Natural killer cell (primary cell): ENCODE measurements at regions not wholly inside any gene's neighbourhood (a gene's known extent, or its start where the extent isn't known, plus 50 kb on each side); places are given as distances from the start of the nearest gene placed in this dataset.

Experiments
- ATAC-seq, 3 donors: fragments of 150-1000 bp in 2 of 3; fragments of 200-7000 bp in 1 of 3; cut with Tn5 transposase; 1 replicate in 1 of 3; 2 replicates in 2 of 3; pipeline ENCODE4 v1.10.0; 2021; ENCODE audit warnings: mild to moderate bottlenecking in 2 of 3, moderate library complexity in 2 of 3
- DNase-seq, 2 donors: peaks; one replicate each; pipeline versions ENCODE4 v3.0.0 to v3.0.0-alpha.2; 2013 to 2021; ENCODE audit warnings: mixed read lengths in 1 of 2
- H3K27ac ChIP-seq: one replicate; pipeline ENCODE4 v1.5.1; 2013; ENCODE audit warnings: mild to moderate bottlenecking, low read length
- H3K27me3 ChIP-seq: one replicate; pipeline ENCODE4 v1.6.1; 2013; ENCODE audit warnings: low read length; ENCODE audit not compliant: control insufficient read depth, insufficient read depth
- H3K36me3 ChIP-seq: one replicate; pipeline ENCODE4 v1.6.1; 2013; ENCODE audit warnings: low read length; ENCODE audit not compliant: control insufficient read depth, insufficient read depth
- H3K4me1 ChIP-seq: one replicate; pipeline ENCODE4 v1.6.1; 2013; ENCODE audit warnings: low read length; ENCODE audit not compliant: control insufficient read depth, insufficient read depth
- H3K4me3 ChIP-seq: one replicate; pipeline ENCODE4 v1.5.1; 2013; ENCODE audit warnings: low read length
- H3K9me3 ChIP-seq: one replicate; pipeline ENCODE4 v1.6.1; 2013; ENCODE audit warnings: low read length; ENCODE audit not compliant: control insufficient read depth, insufficient read depth
- H3K27ac Mint-ChIP-seq, 2 donors: one replicate each; pipeline ENCODE4 v1.8.0; 2022; ENCODE audit warnings: mild to moderate bottlenecking in 2 of 2, mixed read lengths in 2 of 2, moderate library complexity in 1 of 2
- H3K27me3 Mint-ChIP-seq, 2 donors: one replicate each; pipeline ENCODE4 v1.8.0; 2022; ENCODE audit warnings: low read depth in 2 of 2, mixed read lengths in 2 of 2
- H3K36me3 Mint-ChIP-seq: one replicate; pipeline ENCODE4 v1.8.0; 2022; ENCODE audit warnings: mixed read lengths
- H3K4me1 Mint-ChIP-seq, 2 donors: one replicate each; pipeline ENCODE4 v1.8.0; 2022; ENCODE audit warnings: mixed read lengths in 2 of 2
- H3K4me3 Mint-ChIP-seq: one replicate; pipeline ENCODE4 v1.8.0; 2022; ENCODE audit warnings: mild to moderate bottlenecking, moderate library complexity, mixed read lengths
- H3K9me3 Mint-ChIP-seq, 2 donors: one replicate each; pipeline ENCODE4 v1.8.0; 2022; ENCODE audit warnings: mixed read lengths in 2 of 2
- WGBS: methylation state at CpG from one replicate; pipeline ENCODE4 v1.1.7; 2013; ENCODE audit warnings: missing lambda C conversion rate; ENCODE audit not compliant: insufficient coverage; 5-methylcytosine and 5-hydroxymethylcytosine counted together
- intact Hi-C: fragments of 100-400 bp; cut with micrococcal nuclease; formaldehyde crosslinking; loops from one replicate; pipeline ENCODE4 v1.14.2; 2022
- TF ChIP-seq, protein P1 (sequence below): fragments of 200-600 bp; IDR thresholded peaks from one replicate; pipeline ENCODE4 v1.8.0; 2022; ENCODE audit warnings: antibody characterized with exemption

DNA sequence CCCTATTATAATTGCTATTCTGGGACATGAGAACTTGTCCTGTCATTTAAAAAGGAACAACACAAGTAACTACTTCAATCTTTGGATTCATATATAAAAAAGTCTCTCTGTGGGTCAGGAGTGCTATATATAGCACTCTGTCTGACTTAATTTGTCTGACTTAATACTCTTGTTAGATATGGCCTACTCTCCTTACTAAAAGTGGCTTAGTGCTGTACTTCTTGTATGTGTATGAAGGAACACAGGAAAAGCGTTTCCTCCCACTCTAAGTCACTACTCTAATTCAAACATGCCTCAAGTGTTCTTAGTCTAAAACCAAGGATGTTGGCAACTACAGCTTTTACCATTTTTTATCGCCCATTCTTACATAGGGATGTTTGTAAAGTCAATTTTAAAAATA is 255.2 kb upstream of the ROBO1 start:
- WGBS = 40% methylated on average over 1 of the region's 2 CpGs
- H3K4me3 Mint-ChIP-seq = no peak overlapping the region
- TF ChIP-seq, protein P1, sequence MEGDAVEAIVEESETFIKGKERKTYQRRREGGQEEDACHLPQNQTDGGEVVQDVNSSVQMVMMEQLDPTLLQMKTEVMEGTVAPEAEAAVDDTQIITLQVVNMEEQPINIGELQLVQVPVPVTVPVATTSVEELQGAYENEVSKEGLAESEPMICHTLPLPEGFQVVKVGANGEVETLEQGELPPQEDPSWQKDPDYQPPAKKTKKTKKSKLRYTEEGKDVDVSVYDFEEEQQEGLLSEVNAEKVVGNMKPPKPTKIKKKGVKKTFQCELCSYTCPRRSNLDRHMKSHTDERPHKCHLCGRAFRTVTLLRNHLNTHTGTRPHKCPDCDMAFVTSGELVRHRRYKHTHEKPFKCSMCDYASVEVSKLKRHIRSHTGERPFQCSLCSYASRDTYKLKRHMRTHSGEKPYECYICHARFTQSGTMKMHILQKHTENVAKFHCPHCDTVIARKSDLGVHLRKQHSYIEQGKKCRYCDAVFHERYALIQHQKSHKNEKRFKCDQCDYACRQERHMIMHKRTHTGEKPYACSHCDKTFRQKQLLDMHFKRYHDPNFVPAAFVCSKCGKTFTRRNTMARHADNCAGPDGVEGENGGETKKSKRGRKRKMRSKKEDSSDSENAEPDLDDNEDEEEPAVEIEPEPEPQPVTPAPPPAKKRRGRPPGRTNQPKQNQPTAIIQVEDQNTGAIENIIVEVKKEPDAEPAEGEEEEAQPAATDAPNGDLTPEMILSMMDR = no peak
- DNase-seq (no peak), ATAC-seq (no peak)
- no peaks in the 10 kb centered on the region for H3K4me1 ChIP-seq
- no peaks in the 10 kb centered on the region for H3K27me3 Mint-ChIP-seq
- no peak overlapping the region for H3K27ac ChIP-seq
- no peaks in the 10 kb centered on the region for H3K27me3 ChIP-seq
- peaks cover 8% of the 10 kb centered on the region for H3K36me3 Mint-ChIP-seq
- H3K4me3 ChIP-seq = no peak overlapping the region
- H3K4me1 Mint-ChIP-seq = no peaks in the 10 kb centered on the region
- intact Hi-C loops = no loop called here
- no peaks in the 10 kb centered on the region for H3K36me3 ChIP-seq
- H3K9me3 ChIP-seq = peaks cover 3% of the 10 kb centered on the region
- no peak overlapping the region for H3K27ac Mint-ChIP-seq
- peaks cover 18 to 23% of the 10 kb centered on the region in 2 donors for H3K9me3 Mint-ChIP-seq

DNA sequence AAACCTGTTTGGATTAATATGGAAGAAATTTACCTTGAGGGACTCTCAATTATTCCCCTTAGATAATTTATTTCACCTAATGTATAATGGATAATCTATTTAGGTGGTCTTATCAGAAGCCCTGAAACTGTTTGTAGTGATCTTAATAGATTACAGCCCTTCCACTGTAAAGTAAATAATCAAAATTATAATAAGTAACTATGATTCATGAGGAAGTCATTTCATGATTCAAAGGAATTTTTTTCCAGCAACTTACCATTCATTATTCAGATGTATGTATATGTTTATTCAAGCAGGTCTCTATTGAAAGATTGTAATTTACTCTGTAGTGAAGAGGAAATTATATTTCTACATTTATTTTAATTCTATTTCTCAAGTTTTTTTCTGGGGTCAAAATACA is 250.6 kb upstream of the ROBO1 start:
- ATAC-seq (no peak), DNase-seq (no peak)
- no peaks in the 10 kb centered on the region for H3K36me3 ChIP-seq
- no peaks in the 10 kb centered on the region for H3K27me3 ChIP-seq
- H3K9me3 Mint-ChIP-seq = peaks cover 14 to 17% of the 10 kb centered on the region in 2 donors
- TF ChIP-seq, protein P1 = no peak
- no peak overlapping the region for H3K27ac Mint-ChIP-seq
- H3K27me3 Mint-ChIP-seq = no peaks in the 10 kb centered on the region
- H3K9me3 ChIP-seq = peaks cover 3% of the 10 kb centered on the region
- no peaks in the 10 kb centered on the region for H3K4me1 Mint-ChIP-seq
- intact Hi-C loops = no loop called here
- peaks cover 8% of the 10 kb centered on the region for H3K36me3 Mint-ChIP-seq
- H3K4me3 Mint-ChIP-seq = no peak overlapping the region
- no peak overlapping the region for H3K27ac ChIP-seq
- H3K4me1 ChIP-seq = no peaks in the 10 kb centered on the region
- no peak overlapping the region for H3K4me3 ChIP-seq

DNA sequence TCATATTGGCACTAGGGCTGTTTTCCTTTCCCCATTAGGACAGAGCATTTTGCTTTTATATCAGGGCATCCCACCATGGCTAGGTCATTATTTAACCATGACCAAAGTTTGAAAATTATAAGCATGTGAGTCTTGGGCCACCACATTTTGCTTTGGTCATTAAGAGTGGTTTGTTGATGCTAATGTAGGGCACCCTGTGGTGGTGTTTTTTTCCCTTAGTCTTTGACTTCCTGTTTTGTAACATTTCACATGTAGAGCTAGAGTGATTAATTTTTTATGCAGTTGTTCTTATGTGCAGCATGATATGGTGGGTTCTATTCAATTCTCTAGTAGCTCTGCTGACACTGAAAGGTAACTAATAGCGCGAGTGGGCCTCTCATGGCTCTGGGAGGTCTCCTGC is 249.6 kb upstream of the ROBO1 start:
- DNase-seq (no peak), ATAC-seq (no peak)
- H3K4me3 ChIP-seq = no peak overlapping the region
- H3K4me1 ChIP-seq = no peaks in the 10 kb centered on the region
- intact Hi-C loops = no loop called here
- H3K9me3 Mint-ChIP-seq = peaks cover 14% of the 10 kb centered on the region in 2 donors
- no peaks in the 10 kb centered on the region for H3K27me3 ChIP-seq
- peaks cover 8% of the 10 kb centered on the region for H3K36me3 Mint-ChIP-seq
- H3K4me1 Mint-ChIP-seq = no peaks in the 10 kb centered on the region
- peaks cover 3% of the 10 kb centered on the region for H3K9me3 ChIP-seq
- no peaks in the 10 kb centered on the region for H3K36me3 ChIP-seq
- H3K4me3 Mint-ChIP-seq = no peak overlapping the region
- no peak overlapping the region for H3K27ac Mint-ChIP-seq
- WGBS = 100% methylated on average over 2 of the region's 2 CpGs
- no peaks in the 10 kb centered on the region for H3K27me3 Mint-ChIP-seq
- no peak overlapping the region for H3K27ac ChIP-seq
- TF ChIP-seq, protein P1 = no peak

DNA sequence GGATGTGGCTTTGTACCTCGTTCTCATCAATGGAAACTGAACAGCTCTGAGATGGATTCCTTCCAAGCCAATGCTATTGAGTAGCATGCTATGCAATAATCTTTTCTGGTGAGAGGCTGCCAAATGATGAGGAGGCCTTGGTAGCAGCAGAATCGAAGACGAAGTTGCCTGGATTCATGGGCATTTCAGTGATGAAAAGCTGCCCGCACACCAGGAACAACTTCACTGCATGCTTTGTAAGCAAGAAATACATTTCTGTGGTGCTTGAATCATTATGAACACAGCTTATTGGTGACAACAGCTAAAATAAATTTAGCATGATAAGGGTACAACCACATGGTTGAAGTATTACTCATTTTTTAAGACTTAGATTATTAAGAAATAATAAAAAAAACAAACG is 246.8 kb upstream of the ROBO1 start:
- no peaks in the 10 kb centered on the region for H3K27me3 Mint-ChIP-seq
- WGBS = no CpG with 5 or more reads among the region's 5 CpGs

More for the DNA sequence above, 246.8 kb upstream of the ROBO1 start:
- TF ChIP-seq, protein P1 = no peak
- DNase-seq = no peak
- Mint-ChIP-seq H3K27ac (no peak overlapping the region), H3K9me3 (peaks cover 6% of the 10 kb centered on the region in 2 donors), H3K4me3 (no peak overlapping the region), H3K36me3 (no peaks in the 10 kb centered on the region), H3K4me1 (no peaks in the 10 kb centered on the region)
- Histone ChIP-seq H3K9me3 (peaks cover 3% of the 10 kb centered on the region), H3K27me3 (no peaks in the 10 kb centered on the region), H3K4me1 (no peaks in the 10 kb centered on the region), H3K4me3 (no peak overlapping the region), H3K27ac (no peak overlapping the region), H3K36me3 (no peaks in the 10 kb centered on the region)
- no peak for ATAC-seq
- intact Hi-C loops = no loop called here
